Left lung (tissue), 4 donors: ENCODE measurements at regions not wholly inside any gene's neighbourhood (a gene's known extent, or its start where the extent isn't known, plus 50 kb on each side); places are given as distances from the start of the nearest gene placed in this dataset.
"Not testable (repeated sequence)": the region's sequence is repeated elsewhere in the genome, so short reads cannot be mapped to it uniquely, and the experiment has no call there.

Source experiments
- ATAC-seq: fragments of 200-7000 bp; cut with Tn5 transposase; one replicate; pipeline ENCODE4 v1.9.1; 2020; ENCODE audit warnings: moderate library complexity
- DNase-seq, 4 donors: peaks; one replicate each; pipeline ENCODE4 v3.0.0-alpha.2; 2013 to 2020
- H3K27ac ChIP-seq, 2 donors: fragments of 200-600 bp; sonication (generic) in 1 of 2; one replicate each; pipeline versions ENCODE4 v1.5.0 to v1.8.0; 2020 to 2021
- H3K27me3 ChIP-seq, 2 donors: fragments of 200-600 bp; sonication (generic) in 1 of 2; one replicate each; pipeline versions ENCODE4 v1.5.0 to v1.8.0; 2020 to 2021
- H3K36me3 ChIP-seq, 2 donors: fragments of 200-600 bp; sonication (generic) in 1 of 2; one replicate each; pipeline versions ENCODE4 v1.5.0 to v1.8.0; 2020 to 2021
- H3K4me1 ChIP-seq, 2 donors: fragments of 200-600 bp; one replicate each; pipeline ENCODE4 v1.8.0; 2021
- H3K4me3 ChIP-seq, 2 donors: fragments of 200-600 bp; sonication (generic) in 1 of 2; one replicate each; pipeline versions ENCODE4 v1.5.0 to v1.8.0; 2020 to 2021; ENCODE audit warnings: mild to moderate bottlenecking in 1 of 2
- H3K9me3 ChIP-seq, 2 donors: fragments of 200-600 bp; sonication (generic) in 1 of 2; one replicate each; pipeline versions ENCODE4 v1.5.0 to v1.8.0; 2020 to 2021
- CTCF ChIP-seq, 2 donors: fragments of 200-600 bp; sonication (generic) in 1 of 2; IDR thresholded peaks; one replicate each; pipeline versions ENCODE4 v1.5.0 to v1.8.0; 2021; ENCODE audit warnings: antibody characterized with exemption in 2 of 2
- intact Hi-C, 2 donors: fragments of 100-400 bp; cut with DNase I; formaldehyde crosslinking; loops; one replicate each; pipeline versions ENCODE4 v1.11.2 to v1.14.2; 2022
- donor health status: DM: no; HTN: yes; CAD: no.
- donor health status: DM: no; HTN: no; CAD: no.

- ATAC-seq: no peak
Observed at GRCh38 chrX:116756958-116757357, 294.2 kb upstream of the CT83 start.

GRCh38 chrX:116749943-116750342 lies 287.2 kb upstream of the CT83 start:
- no peak for TF ChIP-seq CTCF (IDR thresholded peaks at IDR 0.05)
- Histone ChIP-seq H3K27me3 (no peaks in the 10 kb centered on the region), H3K9me3 (no peaks in the 10 kb centered on the region), H3K36me3 (no peaks in the 10 kb centered on the region), H3K4me3 (no peak overlapping the region), H3K27ac (no peak overlapping the region), H3K4me1 (no peaks in the 10 kb centered on the region)
- intact Hi-C loops: no loop called here
- ATAC-seq: no peak
- no peak for DNase-seq

More at GRCh38 chrX:116756958-116757357, 294.2 kb upstream of the CT83 start:
- Histone ChIP-seq H3K9me3 (no peaks in the 10 kb centered on the region), H3K4me3 (no peak overlapping the region), H3K27me3 (no peaks in the 10 kb centered on the region), H3K36me3 (no peaks in the 10 kb centered on the region), H3K27ac (no peak overlapping the region), H3K4me1 (no peaks in the 10 kb centered on the region)
- no peak for DNase-seq
- TF ChIP-seq CTCF (IDR thresholded peaks at IDR 0.05): no peak
- intact Hi-C loops: no loop called here

- Histone ChIP-seq H3K9me3 (no peaks in the 10 kb centered on the region), H3K36me3 (no peaks in the 10 kb centered on the region), H3K4me3 (no peak overlapping the region), H3K27me3 (no peaks in the 10 kb centered on the region), H3K4me1 (no peaks in the 10 kb centered on the region), H3K27ac (no peak overlapping the region)
- DNase-seq (no peak), ATAC-seq (no peak)
- intact Hi-C loops: no loop called here
- TF ChIP-seq CTCF (IDR thresholded peaks at IDR 0.05): no peak
Observed at GRCh38 chrX:116732214-116732613, 269.4 kb upstream of the CT83 start.

- H3K27me3 ChIP-seq: no peaks in the 10 kb centered on the region
- no peaks in the 10 kb centered on the region for H3K4me1 ChIP-seq
- DNase-seq (no peak), ATAC-seq (no peak)
- TF ChIP-seq CTCF (IDR thresholded peaks at IDR 0.05): no peak
- H3K9me3 ChIP-seq: no peaks in the 10 kb centered on the region
- H3K36me3 ChIP-seq: no peaks in the 10 kb centered on the region
- no peak overlapping the region for H3K27ac ChIP-seq
- H3K4me3 ChIP-seq: no peak overlapping the region
- intact Hi-C loops: no loop called here
Observed at GRCh38 chrX:116726806-116727205, 264.0 kb upstream of the CT83 start.

- no peaks in the 10 kb centered on the region for H3K27me3 ChIP-seq
- H3K9me3 ChIP-seq: no peaks in the 10 kb centered on the region
- H3K4me3 ChIP-seq: no peak overlapping the region
- H3K36me3 ChIP-seq: no peaks in the 10 kb centered on the region
- no peak overlapping the region for H3K27ac ChIP-seq
- DNase-seq (no peak), ATAC-seq (no peak)
- H3K4me1 ChIP-seq: no peaks in the 10 kb centered on the region
- intact Hi-C loops: no loop called here
- no peak for TF ChIP-seq CTCF (IDR thresholded peaks at IDR 0.05)
Observed at GRCh38 chrX:116694046-116694445, 231.3 kb upstream of the CT83 start.

GRCh38 chrX:116679544-116679943 lies 216.8 kb upstream of the CT83 start:
- H3K36me3 ChIP-seq, H3K4me3 ChIP-seq, intact Hi-C loops, H3K9me3 ChIP-seq, DNase-seq, H3K27ac ChIP-seq, ATAC-seq, H3K27me3 ChIP-seq, H3K4me1 ChIP-seq: not testable (repeated sequence)
